HepG2 (cell line): ENCODE measurements at regions not wholly inside any gene's neighbourhood (a gene's known extent, or its start where the extent isn't known, plus 50 kb on each side); places are given as distances from the start of the nearest gene placed in this dataset.

Source experiments
- ATAC-seq: fragments of 200-7000 bp; cut with Tn5 transposase; 3 replicates; pipeline ENCODE4 v1.9.1; 2020; ENCODE audit warnings: mild to moderate bottlenecking, moderate library complexity
- BruUV-seq: library from RNA; stranded (reverse); fragments of 400-500 nt; replicated peaks from 2 replicates; lab custom pipeline; 2021; lab: Mats Ljungman, UMichigan
- CTCF ChIA-PET: fragments of 300-600 bp; formaldehyde crosslinking; extraction: SDS; loops from one replicate; lab custom pipeline; 2021; ENCODE audit warnings: low total read pairs, inconsistent platforms, low intra/inter-chr PET ratio; lab: Yijun Ruan, JAX
- POLR2A ChIA-PET: fragments of 350-600 bp; sonication (Branson Sonifier 250); formaldehyde crosslinking; loops from one replicate; lab custom pipeline; 2020; ENCODE audit warnings: antibody characterized with exemption, inconsistent platforms; lab: Yijun Ruan, JAX
- DNase-seq: peaks from one replicate; pipeline ENCODE4 v3.0.0-alpha.2; 2015; ENCODE audit warnings: low spot score
- FAIRE-seq: peaks from 3 replicates; lab custom pipeline; 2011; peaks lifted over from hg19 to GRCh38; lab: Jason Lieb, UNC
- H2AFZ ChIP-seq: one replicate; pipeline ENCODE4 v1.6.1; 2011; ENCODE audit warnings: low read length, inconsistent platforms
- H3K27ac ChIP-seq: fragments of 300-600 bp; 3 replicates; pipeline ENCODE4 v1.8.0; 2011; ENCODE audit warnings: mixed run types, mild to moderate bottlenecking, mixed read lengths, low read length, inconsistent platforms; ENCODE audit not compliant: insufficient read depth; ENCODE audit errors: extremely low read length
- H3K27me3 ChIP-seq, 2 experiments: fragments of 200-600 bp in 1 of 2; 2 replicates in 1 of 2; 3 replicates in 1 of 2; pipeline versions ENCODE4 v1.6.0 to v1.8.0; 2011; ENCODE audit warnings: low read length in 2 of 2, mild to moderate bottlenecking in 2 of 2, moderate library complexity in 2 of 2, inconsistent platforms in 1 of 2; ENCODE audit not compliant: insufficient read depth in 2 of 2, control insufficient read depth in 1 of 2
- H3K36me3 ChIP-seq, 2 experiments: fragments of 200-600 bp in 1 of 2; replicated peaks in 1 of 2; 2 replicates in 1 of 2; 3 replicates in 1 of 2; pipeline versions ENCODE4 v1.5.1 to v1.8.0; 2011; ENCODE audit warnings: low read length in 2 of 2, inconsistent platforms in 1 of 2; ENCODE audit not compliant: insufficient read depth in 2 of 2, control insufficient read depth in 1 of 2
- H3K4me1 ChIP-seq: 2 replicates; pipeline ENCODE4 v1.5.1; 2012; ENCODE audit warnings: low read length, inconsistent platforms; ENCODE audit not compliant: insufficient read depth
- H3K4me2 ChIP-seq: 2 replicates; pipeline ENCODE4 v1.6.0; 2011; ENCODE audit warnings: low read depth, low read length, inconsistent platforms
- H3K4me3 ChIP-seq, 3 experiments: fragments of 200-600 bp in 1 of 3; sonication (generic), shearing (Covaris generic) in 1 of 3; replicated peaks in 1 of 3; 2 replicates each; pipeline ENCODE4 v1.5.1; 2011 to 2016; ENCODE audit warnings: low read length in 3 of 3, inconsistent platforms in 2 of 3, low read depth in 2 of 3, mild to moderate bottlenecking in 2 of 3, control low read depth in 1 of 3, mixed read lengths in 1 of 3; ENCODE audit not compliant: insufficient read depth in 1 of 3
- H3K79me2 ChIP-seq: one replicate; pipeline ENCODE4 v1.6.1; 2011; ENCODE audit warnings: low read length, inconsistent platforms; ENCODE audit not compliant: insufficient read depth
- H3K9ac ChIP-seq: 2 replicates; pipeline ENCODE4 v1.6.0; 2011; ENCODE audit warnings: mild to moderate bottlenecking, low read depth, low read length, inconsistent platforms; ENCODE audit not compliant: insufficient read depth
- H3K9me3 ChIP-seq: 2 replicates; pipeline ENCODE4 v1.5.1; 2012; ENCODE audit warnings: mild to moderate bottlenecking, low read length
- H4K20me1 ChIP-seq: 2 replicates; pipeline ENCODE4 v1.6.0; 2011; ENCODE audit warnings: inconsistent platforms, mild to moderate bottlenecking, low read length, moderate library complexity; ENCODE audit not compliant: insufficient read depth
- DMAP1 ChIP-seq: IDR thresholded peaks from 2 replicates; pipeline ENCODE4 v1.6.1; 2016
- DZIP1 ChIP-seq: sonication (generic); formaldehyde crosslinking; IDR thresholded peaks from 2 replicates; pipeline ENCODE4 v1.5.0; 2020; ENCODE audit warnings: mild to moderate bottlenecking, missing genetic modification reagents
- E2F2 ChIP-seq: sonication (generic); formaldehyde crosslinking; IDR thresholded peaks from 2 replicates; pipeline ENCODE4 v1.4.0; 2020; ENCODE audit warnings: missing genetic modification reagents, borderline replicate concordance
- GTF2F1 ChIP-seq: fragments of 150-350 bp; IDR thresholded peaks from 2 replicates; pipeline ENCODE4 v1.6.1; 2014; ENCODE audit warnings: low read length
- JUN ChIP-seq: sonication (generic); formaldehyde crosslinking; IDR thresholded peaks from 2 replicates; pipeline ENCODE4 v1.4.0; 2020; ENCODE audit warnings: mild to moderate bottlenecking, missing genetic modification reagents
- LCORL ChIP-seq, 2 experiments: fragments of 450-650 bp in 1 of 2; sonication (generic) in 1 of 2; formaldehyde crosslinking in 1 of 2; IDR thresholded peaks; 2 replicates each; pipeline versions ENCODE4 v1.5.0 to v1.6.1; 2017 to 2020; ENCODE audit warnings: antibody characterized with exemption in 1 of 2, missing genetic modification reagents in 1 of 2
- PRMT3 ChIP-seq: sonication (generic); formaldehyde crosslinking; IDR thresholded peaks from 2 replicates; pipeline ENCODE4 v1.8.1; 2022; ENCODE audit warnings: low read depth, mild to moderate bottlenecking, moderate library complexity, missing genetic modification reagents, borderline replicate concordance
- ZKSCAN1 ChIP-seq: fragments of 150-350 bp; IDR thresholded peaks from 2 replicates; pipeline ENCODE4 v1.6.1; 2014; ENCODE audit warnings: low read length
- ZNF546 ChIP-seq: sonication (generic); formaldehyde crosslinking; conservative IDR thresholded peaks from 2 replicates; pipeline ENCODE4 v1.8.1; 2023; ENCODE audit warnings: mild to moderate bottlenecking, missing genetic modification reagents
- ZNF605 ChIP-seq: sonication (generic); formaldehyde crosslinking; IDR thresholded peaks from 2 replicates; pipeline ENCODE4 v1.8.0; 2022; ENCODE audit warnings: mild to moderate bottlenecking, missing genetic modification reagents
- WGBS: methylation state at CpG from one replicate; pipeline ENCODE4 v1.1.6; 2017; ENCODE audit warnings: low lambda C conversion rate; 5-methylcytosine and 5-hydroxymethylcytosine counted together
- in situ Hi-C: cut with HindIII; loops from 2 replicates; pipeline ENCODE4 v1.10.0; 2017; ENCODE audit warnings: low pct_unique_long_range_greater_than_20kb; ENCODE audit not compliant: extremely low pct_ligation_motif_present
- intact Hi-C: fragments of 100-400 bp; cut with micrococcal nuclease; formaldehyde crosslinking; loops from one replicate; pipeline ENCODE4 v1.10.0; 2022; ENCODE audit not compliant: unreplicated experiment
- TF ChIP-seq, protein P1 (sequence below): IDR thresholded peaks from 2 replicates; pipeline ENCODE4 v1.6.1; 2016; ENCODE audit warnings: low read depth, control low read depth
- TF ChIP-seq, protein P2 (sequence below): sonication (generic); formaldehyde crosslinking; IDR thresholded peaks from 2 replicates; pipeline ENCODE4 v1.4.0; 2020; ENCODE audit warnings: missing genetic modification reagents
- TF ChIP-seq, protein P3 (sequence below): sonication (generic); formaldehyde crosslinking; IDR thresholded peaks from 2 replicates; pipeline ENCODE4 v1.4.0; 2020; ENCODE audit warnings: missing genetic modification reagents

DNA sequence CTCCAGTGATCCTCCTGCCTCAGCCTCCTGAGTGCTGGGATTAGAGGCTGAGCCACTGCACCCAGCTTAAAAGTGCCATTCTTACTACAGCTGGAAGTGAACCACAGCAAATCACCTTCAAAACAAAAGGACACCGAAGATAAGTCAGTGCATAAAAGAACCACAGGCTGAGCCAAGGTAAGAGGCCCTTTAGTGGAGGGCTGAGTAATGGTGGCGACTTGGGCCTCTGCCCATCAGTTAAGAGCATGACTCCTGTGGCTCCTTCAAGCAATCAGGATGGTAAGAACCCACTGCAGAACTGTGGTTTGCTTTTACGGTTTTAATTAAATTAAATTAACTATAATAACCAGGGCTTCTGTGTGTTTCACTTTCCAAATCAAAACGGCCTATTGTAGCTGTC is 75.1 kb downstream of the CTAGE1 start:
- peaks cover 16% of the 10 kb centered on the region; the same call in 1 of the 2 replicates for H3K4me1 ChIP-seq
- FAIRE-seq = no peak

More for the DNA sequence above, 75.1 kb downstream of the CTAGE1 start:
- H3K79me2 ChIP-seq = no peaks in the 10 kb centered on the region
- CTCF ChIA-PET = no interaction called here
- WGBS = 32% methylated on average over 4 of the region's 4 CpGs
- TF ChIP-seq, protein P1, sequence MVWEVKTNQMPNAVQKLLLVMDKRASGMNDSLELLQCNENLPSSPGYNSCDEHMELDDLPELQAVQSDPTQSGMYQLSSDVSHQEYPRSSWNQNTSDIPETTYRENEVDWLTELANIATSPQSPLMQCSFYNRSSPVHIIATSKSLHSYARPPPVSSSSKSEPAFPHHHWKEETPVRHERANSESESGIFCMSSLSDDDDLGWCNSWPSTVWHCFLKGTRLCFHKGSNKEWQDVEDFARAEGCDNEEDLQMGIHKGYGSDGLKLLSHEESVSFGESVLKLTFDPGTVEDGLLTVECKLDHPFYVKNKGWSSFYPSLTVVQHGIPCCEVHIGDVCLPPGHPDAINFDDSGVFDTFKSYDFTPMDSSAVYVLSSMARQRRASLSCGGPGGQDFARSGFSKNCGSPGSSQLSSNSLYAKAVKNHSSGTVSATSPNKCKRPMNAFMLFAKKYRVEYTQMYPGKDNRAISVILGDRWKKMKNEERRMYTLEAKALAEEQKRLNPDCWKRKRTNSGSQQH = no peak
- TF ChIP-seq JUN (no peak), E2F2 (no peak), DZIP1 (CRISPR knock-in tag) (no peak), ZNF605 (CRISPR knock-in tag) (no peak), DMAP1 (CRISPR knock-in tag) (no peak), ZNF546 (CRISPR knock-in tag) (no peak), ZKSCAN1 (no peak), PRMT3 (CRISPR knock-in tag) (no peak), GTF2F1 (no peak), LCORL (IDR thresholded peaks at IDR 0.05) (no peak), LCORL (CRISPR knock-in tag; IDR thresholded peaks at IDR 0.05) (no peak)
- TF ChIP-seq, protein P2, sequence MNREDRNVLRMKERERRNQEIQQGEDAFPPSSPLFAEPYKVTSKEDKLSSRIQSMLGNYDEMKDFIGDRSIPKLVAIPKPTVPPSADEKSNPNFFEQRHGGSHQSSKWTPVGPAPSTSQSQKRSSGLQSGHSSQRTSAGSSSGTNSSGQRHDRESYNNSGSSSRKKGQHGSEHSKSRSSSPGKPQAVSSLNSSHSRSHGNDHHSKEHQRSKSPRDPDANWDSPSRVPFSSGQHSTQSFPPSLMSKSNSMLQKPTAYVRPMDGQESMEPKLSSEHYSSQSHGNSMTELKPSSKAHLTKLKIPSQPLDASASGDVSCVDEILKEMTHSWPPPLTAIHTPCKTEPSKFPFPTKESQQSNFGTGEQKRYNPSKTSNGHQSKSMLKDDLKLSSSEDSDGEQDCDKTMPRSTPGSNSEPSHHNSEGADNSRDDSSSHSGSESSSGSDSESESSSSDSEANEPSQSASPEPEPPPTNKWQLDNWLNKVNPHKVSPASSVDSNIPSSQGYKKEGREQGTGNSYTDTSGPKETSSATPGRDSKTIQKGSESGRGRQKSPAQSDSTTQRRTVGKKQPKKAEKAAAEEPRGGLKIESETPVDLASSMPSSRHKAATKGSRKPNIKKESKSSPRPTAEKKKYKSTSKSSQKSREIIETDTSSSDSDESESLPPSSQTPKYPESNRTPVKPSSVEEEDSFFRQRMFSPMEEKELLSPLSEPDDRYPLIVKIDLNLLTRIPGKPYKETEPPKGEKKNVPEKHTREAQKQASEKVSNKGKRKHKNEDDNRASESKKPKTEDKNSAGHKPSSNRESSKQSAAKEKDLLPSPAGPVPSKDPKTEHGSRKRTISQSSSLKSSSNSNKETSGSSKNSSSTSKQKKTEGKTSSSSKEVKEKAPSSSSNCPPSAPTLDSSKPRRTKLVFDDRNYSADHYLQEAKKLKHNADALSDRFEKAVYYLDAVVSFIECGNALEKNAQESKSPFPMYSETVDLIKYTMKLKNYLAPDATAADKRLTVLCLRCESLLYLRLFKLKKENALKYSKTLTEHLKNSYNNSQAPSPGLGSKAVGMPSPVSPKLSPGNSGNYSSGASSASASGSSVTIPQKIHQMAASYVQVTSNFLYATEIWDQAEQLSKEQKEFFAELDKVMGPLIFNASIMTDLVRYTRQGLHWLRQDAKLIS (CRISPR knock-in tag) = no peak
- TF ChIP-seq, protein P3, sequence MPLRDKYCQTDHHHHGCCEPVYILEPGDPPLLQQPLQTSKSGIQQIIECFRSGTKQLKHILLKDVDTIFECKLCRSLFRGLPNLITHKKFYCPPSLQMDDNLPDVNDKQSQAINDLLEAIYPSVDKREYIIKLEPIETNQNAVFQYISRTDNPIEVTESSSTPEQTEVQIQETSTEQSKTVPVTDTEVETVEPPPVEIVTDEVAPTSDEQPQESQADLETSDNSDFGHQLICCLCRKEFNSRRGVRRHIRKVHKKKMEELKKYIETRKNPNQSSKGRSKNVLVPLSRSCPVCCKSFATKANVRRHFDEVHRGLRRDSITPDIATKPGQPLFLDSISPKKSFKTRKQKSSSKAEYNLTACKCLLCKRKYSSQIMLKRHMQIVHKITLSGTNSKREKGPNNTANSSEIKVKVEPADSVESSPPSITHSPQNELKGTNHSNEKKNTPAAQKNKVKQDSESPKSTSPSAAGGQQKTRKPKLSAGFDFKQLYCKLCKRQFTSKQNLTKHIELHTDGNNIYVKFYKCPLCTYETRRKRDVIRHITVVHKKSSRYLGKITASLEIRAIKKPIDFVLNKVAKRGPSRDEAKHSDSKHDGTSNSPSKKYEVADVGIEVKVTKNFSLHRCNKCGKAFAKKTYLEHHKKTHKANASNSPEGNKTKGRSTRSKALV (CRISPR knock-in tag) = no peak
- TF ChIP-seq, all 625 proteins: peak for 0
- Histone ChIP-seq H3K27ac (no peak overlapping the region), H3K4me3 (no peak overlapping the region), H2AFZ (no peak overlapping the region), H3K27me3 (peaks cover 0 to 14% of the 10 kb centered on the region in 2 experiments; a peak in 1 of 5 replicates), H4K20me1 (no peaks in the 10 kb centered on the region), H3K36me3 (no peaks in the 10 kb centered on the region), H3K9ac (no peak overlapping the region), H3K9me3 (no peaks in the 10 kb centered on the region), H3K4me2 (no peak overlapping the region)
- intact Hi-C loops (no loop called here), in situ Hi-C loops (no loop called here)
- DNase-seq = no peak
- ATAC-seq = no peak
- no TSS peak for BruUV-seq
- POLR2A ChIA-PET = no interaction called here
